COLO668 (cell line): ENCODE measurements at regions not wholly inside any gene's neighbourhood (a gene's known extent, or its start where the extent isn't known, plus 50 kb on each side); places are given as distances from the start of the nearest gene placed in this dataset.
"Not testable (repeated sequence)": the region's sequence is repeated elsewhere in the genome, so short reads cannot be mapped to it uniquely, and the experiment has no call there.

Experiments used
- DNase-seq: peaks from one replicate; lab custom pipeline; 2025; ENCODE audit not compliant: unreplicated experiment; lab: John Stamatoyannopoulos, UW

GRCh38 chr2:241956521-241957110, 87.1 kb downstream of the RTP5 start:
- DNase-seq, result no peak

GRCh38 chr2:241957276-241957675, 87.7 kb downstream of the RTP5 start:
- DNase-seq, result no peak

- no peak for DNase-seq
These were observed 89.5 kb downstream of the RTP5 start for GRCh38 chr2:241958818-241959545.

GRCh38 chr2:241959751-241960269, 90.3 kb downstream of the RTP5 start:
- no peak for DNase-seq

- no peak for DNase-seq
These were observed 91.9 kb downstream of the RTP5 start for GRCh38 chr2:241961454-241961853.

- DNase-seq, result no peak
These were observed 94.6 kb downstream of the RTP5 start for GRCh38 chr2:241964133-241964532.

- no peak for DNase-seq
These were observed 96.4 kb downstream of the RTP5 start for GRCh38 chr2:241965931-241966412.

GRCh38 chr2:241966647-241967466, 97.3 kb downstream of the RTP5 start:
- no peak for DNase-seq

- DNase-seq, result no peak
These were observed 98.1 kb downstream of the RTP5 start for GRCh38 chr2:241967467-241968144.

GRCh38 chr2:241968417-241968816, 98.9 kb downstream of the RTP5 start:
- DNase-seq, result no peak

- not testable (repeated sequence) for DNase-seq
These were observed 99.7 kb downstream of the RTP5 start for GRCh38 chr2:241969182-241969581.

GRCh38 chr2:241970716-241971115, 101.2 kb downstream of the RTP5 start:
- no peak for DNase-seq

- DNase-seq, result no peak
These were observed 104.6 kb downstream of the RTP5 start for GRCh38 chr2:241974096-241974495.

GRCh38 chr2:241974851-241975592, 105.5 kb downstream of the RTP5 start:
- DNase-seq, result no peak

GRCh38 chr2:241975593-241976284, 106.2 kb downstream of the RTP5 start:
- DNase-seq, result no peak

- no peak for DNase-seq
These were observed 106.8 kb downstream of the RTP5 start for GRCh38 chr2:241976296-241976695.

- DNase-seq, result no peak
These were observed 108.2 kb downstream of the RTP5 start for GRCh38 chr2:241977557-241978300.

- DNase-seq, result no peak
These were observed 109.1 kb downstream of the RTP5 start for GRCh38 chr2:241978670-241979069.

GRCh38 chr2:241980193-241980592, 110.7 kb downstream of the RTP5 start:
- no peak for DNase-seq
